B cell (primary cell): ENCODE measurements at regions not wholly inside any gene's neighbourhood (a gene's known extent, or its start where the extent isn't known, plus 50 kb on each side); places are given as distances from the start of the nearest gene placed in this dataset.

Experiments
- ATAC-seq: fragments of 200-7000 bp; cut with Tn5 transposase; one replicate; pipeline ENCODE4 v1.10.0; 2021; ENCODE audit warnings: low read depth, mild to moderate bottlenecking, moderate number of reproducible peaks, moderate library complexity
- CTCF ChIA-PET: fragments of 350-600 bp; sonication (Branson Sonifier 250); formaldehyde crosslinking; loops from one replicate; lab custom pipeline; 2021; ENCODE audit warnings: antibody characterized with exemption, inconsistent platforms; lab: Charles Lee
- POLR2A ChIA-PET: fragments of 350-600 bp; sonication (Branson Sonifier 250); formaldehyde crosslinking; loops from one replicate; lab custom pipeline; 2021; ENCODE audit warnings: antibody characterized with exemption; lab: Charles Lee
- DNase-seq: peaks from one replicate; pipeline ENCODE4 v3.0.0; 2013
- H2AFZ ChIP-seq: 2 replicates; pipeline ENCODE4 v1.6.1; 2012; ENCODE audit warnings: mild to moderate bottlenecking, low read depth, low read length; ENCODE audit not compliant: insufficient read depth, poor library complexity, severe bottlenecking
- H3K27ac ChIP-seq, 2 donors: 1 replicate in 1 of 2; 2 replicates in 1 of 2; pipeline ENCODE4 v1.5.1; 2012 to 2013; ENCODE audit warnings: low read length in 2 of 2, mild to moderate bottlenecking in 2 of 2, moderate library complexity in 1 of 2
- H3K27me3 ChIP-seq, 4 experiments: fragments of 200-600 bp in 1 of 4; sonication (generic) in 1 of 4; replicated peaks in 1 of 4; 1 replicate in 2 of 4; 2 replicates in 2 of 4; pipeline versions ENCODE4 v1.6.1 to v1.7.0; 2013 to 2016; ENCODE audit warnings: low read length in 3 of 4, mild to moderate bottlenecking in 2 of 4, mixed read lengths in 1 of 4, moderate library complexity in 1 of 4; ENCODE audit not compliant: insufficient read depth in 4 of 4, control insufficient read depth in 3 of 4; ENCODE audit errors: control extremely low read depth in 1 of 4
- H3K36me3 ChIP-seq, 2 experiments: replicated peaks in 1 of 2; 1 replicate in 1 of 2; 2 replicates in 1 of 2; pipeline versions ENCODE4 v1.6.1 to v1.7.1; 2013; ENCODE audit warnings: low read length in 1 of 2; ENCODE audit not compliant: insufficient read depth in 2 of 2, control insufficient read depth in 1 of 2; ENCODE audit errors: control extremely low read depth in 1 of 2, extremely low read depth in 1 of 2
- H3K4me1 ChIP-seq, 2 donors: fragments of 200-600 bp in 1 of 2; sonication (generic) in 1 of 2; 1 replicate in 1 of 2; 2 replicates in 1 of 2; pipeline versions ENCODE4 v1.5.1 to v1.6.1; 2013 to 2017; ENCODE audit warnings: low read length in 2 of 2; ENCODE audit not compliant: control insufficient read depth in 2 of 2, insufficient read depth in 2 of 2
- H3K4me2 ChIP-seq: replicated peaks from 2 replicates; pipeline ENCODE3; 2012; ENCODE audit warnings: mild to moderate bottlenecking, low read depth, low read length; ENCODE audit not compliant: poor library complexity, severe bottlenecking
- H3K4me3 ChIP-seq, 5 experiments: fragments of 200-600 bp in 1 of 5; sonication (generic) in 1 of 5; 1 replicate in 3 of 5; 2 replicates in 2 of 5; pipeline versions ENCODE4 v1.5.1 to v1.7.0; 2011 to 2016; ENCODE audit warnings: low read length in 4 of 5, mild to moderate bottlenecking in 4 of 5, low read depth in 2 of 5, control low read depth in 1 of 5, moderate library complexity in 1 of 5; ENCODE audit not compliant: insufficient read depth in 1 of 5; ENCODE audit errors: control extremely low read depth in 1 of 5, extremely low read depth in 1 of 5
- H3K79me2 ChIP-seq: fragments of 200-600 bp; sonication (generic); one replicate; pipeline ENCODE4 v1.6.0; 2016; ENCODE audit warnings: low read length; ENCODE audit not compliant: control insufficient read depth, insufficient read depth
- H3K9ac ChIP-seq: fragments of 200-600 bp; sonication (generic); 2 replicates; pipeline ENCODE4 v1.6.1; 2017; ENCODE audit warnings: mild to moderate bottlenecking, low read length, moderate library complexity
- H3K9me3 ChIP-seq, 3 donors: one replicate each; pipeline versions ENCODE4 v1.6.1 to v1.7.1; 2013; ENCODE audit warnings: low read length in 2 of 3; ENCODE audit not compliant: control insufficient read depth in 2 of 3, insufficient read depth in 1 of 3; ENCODE audit errors: control extremely low read depth in 1 of 3
- H4K20me1 ChIP-seq: 2 replicates; pipeline ENCODE4 v1.6.0; 2012; ENCODE audit warnings: mild to moderate bottlenecking, low read length; ENCODE audit not compliant: insufficient read depth, control insufficient read depth, poor library complexity, severe bottlenecking
- H3K27ac Mint-ChIP-seq: one replicate; pipeline ENCODE4 v1.8.0; 2021; ENCODE audit warnings: mixed read lengths
- H3K27me3 Mint-ChIP-seq: one replicate; pipeline ENCODE4 v1.8.0; 2021; ENCODE audit warnings: mixed read lengths
- H3K4me1 Mint-ChIP-seq: one replicate; pipeline ENCODE4 v1.8.0; 2021; ENCODE audit warnings: mixed read lengths
- H3K4me3 Mint-ChIP-seq: one replicate; pipeline ENCODE4 v1.8.0; 2021; ENCODE audit warnings: mixed read lengths
- H3K9me3 Mint-ChIP-seq: one replicate; pipeline ENCODE4 v1.8.0; 2022; ENCODE audit warnings: mixed read lengths; ENCODE audit not compliant: insufficient read depth
- CTCF ChIP-seq: fragments of 200-600 bp; IDR thresholded peaks from one replicate; pipeline ENCODE4 v1.8.0; 2022; ENCODE audit warnings: antibody characterized with exemption, mild to moderate bottlenecking
- EZH2 ChIP-seq: IDR thresholded peaks from 2 replicates; pipeline ENCODE4 v1.6.1; 2012; ENCODE audit warnings: borderline replicate concordance, low read depth, mild to moderate bottlenecking, moderate library complexity, low read length; ENCODE audit not compliant: insufficient read depth, poor library complexity, severe bottlenecking
- WGBS: methylation state at CpG from one replicate; pipeline ENCODE4 v1.1.5; 2013; ENCODE audit warnings: missing lambda C conversion rate; ENCODE audit not compliant: insufficient coverage; 5-methylcytosine and 5-hydroxymethylcytosine counted together
- intact Hi-C: fragments of 100-400 bp; cut with micrococcal nuclease; formaldehyde crosslinking; loops from one replicate; pipeline ENCODE4 v1.10.0; 2022

GRCh38 chr16:6009151-6009550 is 911.6 kb upstream of the EEF2KMT start:
- TF ChIP-seq EZH2 (no peak), CTCF (no peak)
- H3K9me3 Mint-ChIP-seq, result peaks cover 4% of the 10 kb centered on the region
- DNase-seq (no peak), ATAC-seq (no peak)
- Histone ChIP-seq H3K79me2 (no peaks in the 10 kb centered on the region), H3K27me3 (no peaks in the 10 kb centered on the region), H4K20me1 (no peaks in the 10 kb centered on the region), H3K4me3 (no peak overlapping the region), H3K36me3 (no peaks in the 10 kb centered on the region), H3K4me2 (no peak overlapping the region), H3K4me1 (no peaks in the 10 kb centered on the region), H3K9me3 (no peaks in the 10 kb centered on the region), H3K27ac (no peak overlapping the region), H3K9ac (no peak overlapping the region), H2AFZ (no peak overlapping the region)
- 64% methylated on average over 5 of the region's 5 CpGs for WGBS
- H3K4me3 Mint-ChIP-seq, result no peak overlapping the region
- intact Hi-C loops, result no loop called here
- ChIA-PET CTCF (no interaction called here), POLR2A (no interaction called here)
- no peaks in the 10 kb centered on the region for H3K27me3 Mint-ChIP-seq
- no peaks in the 10 kb centered on the region for H3K4me1 Mint-ChIP-seq
- H3K27ac Mint-ChIP-seq, result no peak overlapping the region

DNA sequence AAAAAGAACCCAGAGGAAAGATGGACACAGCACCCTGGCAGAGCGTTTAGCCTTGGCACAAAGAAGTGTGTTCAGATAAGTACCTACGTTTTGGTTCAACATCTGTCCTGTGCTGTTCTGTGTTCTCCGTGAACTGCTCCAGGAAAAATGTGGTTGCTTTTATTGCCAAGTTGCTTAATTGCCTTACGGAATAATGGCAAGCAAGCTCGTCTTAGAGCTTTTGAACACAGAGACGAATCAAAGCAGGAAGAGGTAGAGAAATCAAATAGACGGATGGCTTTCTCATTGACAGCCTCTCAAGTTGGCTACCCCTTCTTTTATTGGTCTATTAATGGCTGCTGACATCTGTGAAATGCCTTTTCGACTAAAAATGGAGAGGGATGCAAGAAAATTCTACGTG is 911.1 kb upstream of the EEF2KMT start:
- H3K9me3 ChIP-seq, result no peaks in the 10 kb centered on the region
- Mint-ChIP-seq H3K9me3 (peaks cover 4% of the 10 kb centered on the region), H3K4me3 (no peak overlapping the region), H3K27ac (no peak overlapping the region), H3K27me3 (no peaks in the 10 kb centered on the region), H3K4me1 (no peaks in the 10 kb centered on the region)
- no peaks in the 10 kb centered on the region for H3K36me3 ChIP-seq
- ChIA-PET CTCF (no interaction called here), POLR2A (no interaction called here)
- no peaks in the 10 kb centered on the region for H3K27me3 ChIP-seq
- intact Hi-C loops, result no loop called here
- H2AFZ ChIP-seq, result no peak overlapping the region
- no peak overlapping the region for H3K4me3 ChIP-seq
- no peak overlapping the region for H3K27ac ChIP-seq
- 64% methylated on average over 7 of the region's 9 CpGs for WGBS
- H3K4me1 ChIP-seq, result no peaks in the 10 kb centered on the region
- ATAC-seq, result no peak
- TF ChIP-seq CTCF, result no peak
- no peak for TF ChIP-seq EZH2
- no peaks in the 10 kb centered on the region for H3K79me2 ChIP-seq
- H4K20me1 ChIP-seq, result no peaks in the 10 kb centered on the region
- no peak for DNase-seq
- no peak overlapping the region for H3K9ac ChIP-seq
- H3K4me2 ChIP-seq, result no peak overlapping the region
